ENCODE measurements at regions not wholly inside any gene's neighbourhood (a gene's known extent, or its start where the extent isn't known, plus 50 kb on each side); places are given as distances from the start of the nearest gene placed in this dataset.

- Mint-ChIP-seq H3K4me3 (no peak overlapping the region), H3K27me3 (no peaks in the 10 kb centered on the region), H3K4me1 (no peaks in the 10 kb centered on the region), H3K27ac (no peak overlapping the region), H3K9me3 (ENCODE audit: insufficient read depth) (peaks cover 13% of the 10 kb centered on the region)
- ChIA-PET CTCF (no interaction called here), POLR2A (no interaction called here)
- TF ChIP-seq CTCF (IDR thresholded peaks at IDR 0.05) (no peak), EZH2 (IDR thresholded peaks at IDR 0.05; ENCODE audit: borderline replicate concordance, insufficient read depth, low read depth, low read length, poor library complexity, severe bottlenecking) (no peak)
- ATAC-seq (ENCODE audit: low read depth) (no peak), DNase-seq (no peak)
- Histone ChIP-seq H3K4me1 (ENCODE audit: control insufficient read depth in 2 of 2, insufficient read depth in 2 of 2, low read length in 2 of 2) (no peaks in the 10 kb centered on the region), H3K9ac (ENCODE audit: low read length) (no peak overlapping the region), H3K4me3 (ENCODE audit: control extremely low read depth in 1 of 5, extremely low read depth in 1 of 5, insufficient read depth in 1 of 5, low read depth in 2 of 5, low read length in 4 of 5) (no peak overlapping the region), H3K36me3 (replicated peaks in 1 of 2; ENCODE audit: control extremely low read depth in 1 of 2, control insufficient read depth in 1 of 2, extremely low read depth in 1 of 2, insufficient read depth in 2 of 2, low read length in 1 of 2) (no peaks in the 10 kb centered on the region), H2AFZ (ENCODE audit: insufficient read depth, low read depth, low read length, poor library complexity, severe bottlenecking) (no peak overlapping the region), H3K27ac (ENCODE audit: low read length in 2 of 2) (no peak overlapping the region), H3K4me2 (replicated peaks; ENCODE audit: low read depth, low read length, poor library complexity, severe bottlenecking) (no peak overlapping the region), H3K9me3 (ENCODE audit: control extremely low read depth in 1 of 3, control insufficient read depth in 2 of 3, insufficient read depth in 1 of 3, low read length in 2 of 3) (peaks cover 0 to 33% (median 0%) of the 10 kb centered on the region in 3 donors), H3K27me3 (replicated peaks in 1 of 4; ENCODE audit: control extremely low read depth in 1 of 4, control insufficient read depth in 3 of 4, insufficient read depth in 4 of 4, low read length in 3 of 4) (no peaks in the 10 kb centered on the region), H3K79me2 (ENCODE audit: control insufficient read depth, insufficient read depth, low read length) (no peaks in the 10 kb centered on the region), H4K20me1 (ENCODE audit: control insufficient read depth, insufficient read depth, low read length, poor library complexity, severe bottlenecking) (no peaks in the 10 kb centered on the region)
- intact Hi-C loops (cut with micrococcal nuclease) = no loop called here
- 87% methylated on average over 11 of the region's 11 CpGs for WGBS (ENCODE audit: insufficient coverage)
Observed at GRCh38 chr9:65459756-65460320, 174.8 kb upstream of the FOXD4L5 start.

GRCh38 chr9:65458992-65459391 lies 174.0 kb upstream of the FOXD4L5 start:
- DNase-seq (no peak), ATAC-seq (ENCODE audit: low read depth) (no peak)
- Histone ChIP-seq H3K27me3 (replicated peaks in 1 of 4; ENCODE audit: control extremely low read depth in 1 of 4, control insufficient read depth in 3 of 4, insufficient read depth in 4 of 4, low read length in 3 of 4) (no peaks in the 10 kb centered on the region), H3K79me2 (ENCODE audit: control insufficient read depth, insufficient read depth, low read length) (no peaks in the 10 kb centered on the region), H2AFZ (ENCODE audit: insufficient read depth, low read depth, low read length, poor library complexity, severe bottlenecking) (no peak overlapping the region), H4K20me1 (ENCODE audit: control insufficient read depth, insufficient read depth, low read length, poor library complexity, severe bottlenecking) (no peaks in the 10 kb centered on the region), H3K9me3 (ENCODE audit: control extremely low read depth in 1 of 3, control insufficient read depth in 2 of 3, insufficient read depth in 1 of 3, low read length in 2 of 3) (peaks cover 0 to 33% (median 0%) of the 10 kb centered on the region in 3 donors), H3K4me1 (ENCODE audit: control insufficient read depth in 2 of 2, insufficient read depth in 2 of 2, low read length in 2 of 2) (no peaks in the 10 kb centered on the region), H3K36me3 (replicated peaks in 1 of 2; ENCODE audit: control extremely low read depth in 1 of 2, control insufficient read depth in 1 of 2, extremely low read depth in 1 of 2, insufficient read depth in 2 of 2, low read length in 1 of 2) (no peaks in the 10 kb centered on the region), H3K9ac (ENCODE audit: low read length) (no peak overlapping the region), H3K27ac (ENCODE audit: low read length in 2 of 2) (no peak overlapping the region), H3K4me2 (replicated peaks; ENCODE audit: low read depth, low read length, poor library complexity, severe bottlenecking) (no peak overlapping the region), H3K4me3 (ENCODE audit: control extremely low read depth in 1 of 5, extremely low read depth in 1 of 5, insufficient read depth in 1 of 5, low read depth in 2 of 5, low read length in 4 of 5) (no peak overlapping the region)
- intact Hi-C loops (cut with micrococcal nuclease) = no loop called here
- no peak overlapping the region for H3K27ac Mint-ChIP-seq
- H3K4me1 Mint-ChIP-seq = no peaks in the 10 kb centered on the region
- ChIA-PET POLR2A (no interaction called here), CTCF (no interaction called here)
- TF ChIP-seq CTCF (IDR thresholded peaks at IDR 0.05) = no peak
- TF ChIP-seq EZH2 (IDR thresholded peaks at IDR 0.05; ENCODE audit: borderline replicate concordance, insufficient read depth, low read depth, low read length, poor library complexity, severe bottlenecking) = no peak
- H3K27me3 Mint-ChIP-seq = no peaks in the 10 kb centered on the region
- WGBS (ENCODE audit: insufficient coverage) = 95% methylated on average over 8 of the region's 10 CpGs
- peaks cover 8% of the 10 kb centered on the region for H3K9me3 Mint-ChIP-seq (ENCODE audit: insufficient read depth)
- no peak overlapping the region for H3K4me3 Mint-ChIP-seq

All from B cell (primary cell).